Amniotic epithelial cell (primary cell): ENCODE measurements at regions not wholly inside any gene's neighbourhood (a gene's known extent, or its start where the extent isn't known, plus 50 kb on each side); places are given as distances from the start of the nearest gene placed in this dataset.
"Not testable (repeated sequence)": the region's sequence is repeated elsewhere in the genome, so short reads cannot be mapped to it uniquely, and the experiment has no call there.

Experiments used
- DNase-seq: peaks from one replicate; pipeline ENCODE4 v3.0.0-alpha.2; 2010; ENCODE audit warnings: low read depth

GRCh38 chr7:23887660-23888059, 177.6 kb downstream of the STK31 start:
- no peak for DNase-seq

GRCh38 chr7:23888958-23889357, 178.9 kb downstream of the STK31 start:
- no peak for DNase-seq

DNA sequence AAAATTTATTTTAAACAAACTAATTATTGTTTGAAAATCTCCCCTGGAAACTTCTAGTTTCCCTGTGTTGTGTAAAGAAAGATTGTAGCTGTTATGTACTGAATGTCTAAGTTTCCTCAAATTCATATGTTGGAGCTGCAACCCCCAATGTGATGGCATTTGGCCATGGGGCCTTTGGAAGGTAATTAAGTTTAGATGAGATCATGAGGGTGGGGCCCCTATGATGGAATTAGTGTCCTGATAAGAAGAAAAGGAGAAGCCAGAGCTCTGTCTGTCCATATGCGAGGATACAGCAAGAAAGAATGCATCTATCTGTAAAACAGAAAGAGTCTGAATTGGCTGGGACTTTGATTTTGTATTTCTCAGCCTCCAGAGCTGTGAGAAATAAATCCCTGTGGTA, 179.5 kb downstream of the STK31 start:
- DNase-seq: no peak

GRCh38 chr7:23892019-23892418, 182.0 kb downstream of the STK31 start:
- DNase-seq: no peak

GRCh38 chr7:23893176-23893941, 183.3 kb downstream of the STK31 start:
- peak; percentile 95 for DNase-seq

GRCh38 chr7:23893942-23894891, 184.2 kb downstream of the STK31 start:
- peak; percentile 95 for DNase-seq

- no peak for DNase-seq
Measured at GRCh38 chr7:23894892-23895569, 185.0 kb downstream of the STK31 start.

DNA sequence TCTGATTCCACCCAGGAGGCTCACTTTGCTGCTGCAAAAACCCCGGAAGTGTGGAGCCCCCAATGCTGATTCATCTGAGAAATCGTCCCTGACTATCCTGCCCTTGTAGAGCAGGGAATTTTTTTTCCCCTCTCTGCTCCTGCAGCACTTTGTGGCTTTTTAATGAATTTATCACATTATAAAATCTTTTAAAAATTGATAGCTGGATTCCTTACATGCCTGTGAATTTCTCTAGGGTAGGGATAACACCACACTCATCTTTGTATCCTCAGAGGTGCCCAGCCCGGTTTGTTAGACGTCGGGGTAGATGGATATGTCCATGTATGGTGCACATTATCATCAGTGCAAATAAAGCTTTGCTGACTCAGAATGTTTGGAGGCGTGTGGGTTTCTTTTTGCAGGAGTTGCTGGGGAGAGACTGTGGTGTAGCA, 185.7 kb downstream of the STK31 start:
- DNase-seq: peak; percentile 90

DNA sequence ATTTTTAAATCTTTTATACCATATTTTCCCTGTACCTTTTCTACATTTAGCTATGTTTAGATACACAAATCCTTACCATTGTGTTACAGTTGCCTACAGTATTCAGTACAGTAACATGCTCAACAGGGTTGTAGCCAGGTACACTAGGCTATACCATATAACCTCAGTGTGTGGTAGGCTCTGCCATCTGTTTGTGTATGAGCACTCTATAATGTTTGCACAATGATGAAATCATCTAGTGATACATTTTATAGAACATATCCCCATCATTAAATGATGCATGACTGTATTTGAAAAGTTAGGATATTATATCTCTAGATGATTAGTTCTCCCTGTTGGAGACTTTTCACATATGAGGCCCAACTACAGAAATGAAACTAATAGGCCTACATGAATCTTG, 188.6 kb downstream of the STK31 start:
- DNase-seq: no peak

DNA sequence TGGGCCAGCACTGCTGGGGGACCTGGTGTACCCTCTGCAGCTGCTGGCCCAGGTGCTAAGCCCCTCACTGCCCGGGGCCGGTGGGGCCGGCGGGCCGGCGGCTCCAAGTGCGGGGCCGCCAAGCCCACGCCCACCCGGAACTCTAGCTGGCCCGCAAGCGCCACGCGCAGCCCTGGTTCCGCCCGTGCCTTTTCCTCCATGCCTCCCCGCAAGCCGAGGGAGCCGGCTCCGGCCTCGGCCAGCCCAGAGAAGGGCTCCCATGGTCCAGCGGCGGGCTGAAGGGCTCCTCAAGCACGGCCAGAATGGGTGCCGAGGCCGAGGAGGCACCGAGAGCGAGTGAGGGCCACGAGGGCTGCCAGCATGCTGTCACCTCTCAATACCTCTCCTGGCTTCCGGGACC, 194.9 kb downstream of the STK31 start:
- not testable (repeated sequence) for DNase-seq

- DNase-seq: peak; percentile 92
Measured at GRCh38 chr7:23907012-23907411, 197.0 kb downstream of the STK31 start.

GRCh38 chr7:23909426-23909825, 199.4 kb downstream of the STK31 start:
- DNase-seq: no peak

DNA sequence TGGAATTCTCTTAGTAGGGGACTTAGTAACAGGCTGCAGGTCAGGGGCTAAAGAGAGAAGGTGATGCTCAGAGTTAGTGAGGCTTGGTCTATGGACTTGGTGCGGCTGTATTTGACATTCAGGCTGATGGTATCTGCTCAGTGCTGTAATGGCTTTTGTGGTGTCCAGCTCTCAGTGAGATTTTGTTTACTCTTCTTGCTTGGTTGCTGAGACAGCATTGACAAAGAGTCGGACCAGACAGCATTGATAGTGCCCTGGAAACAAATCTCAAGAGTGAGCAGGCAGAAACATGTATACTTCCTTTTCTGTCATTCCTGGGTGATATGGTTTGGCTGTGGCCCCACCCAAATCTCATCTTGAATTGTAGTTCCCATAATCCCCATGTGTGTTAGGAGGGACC, 202.0 kb downstream of the STK31 start:
- no peak for DNase-seq

DNA sequence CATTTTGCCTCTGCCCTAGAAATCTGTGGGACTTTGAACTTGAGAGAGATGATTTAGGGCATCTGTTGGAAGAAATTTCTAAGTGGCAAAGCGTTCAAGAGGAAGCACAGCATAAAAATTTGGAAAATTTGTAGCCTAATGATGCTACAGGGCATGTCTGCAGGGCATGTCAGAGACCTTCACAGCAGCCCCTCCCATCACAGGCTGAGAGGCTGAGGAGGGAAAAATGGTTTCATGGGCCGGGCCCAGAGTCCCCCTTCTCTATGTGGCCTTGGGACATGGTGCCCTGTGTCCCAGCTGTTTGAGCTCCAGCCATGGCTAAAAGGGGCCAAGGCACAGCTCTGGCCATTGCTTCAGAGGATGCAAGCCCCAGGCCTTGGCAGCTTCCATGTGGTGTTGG, 203.0 kb downstream of the STK31 start:
- DNase-seq: no peak

- no peak for DNase-seq
Measured at GRCh38 chr7:23915236-23915635, 205.2 kb downstream of the STK31 start.

GRCh38 chr7:23918286-23918685, 208.3 kb downstream of the STK31 start:
- no peak for DNase-seq

DNA sequence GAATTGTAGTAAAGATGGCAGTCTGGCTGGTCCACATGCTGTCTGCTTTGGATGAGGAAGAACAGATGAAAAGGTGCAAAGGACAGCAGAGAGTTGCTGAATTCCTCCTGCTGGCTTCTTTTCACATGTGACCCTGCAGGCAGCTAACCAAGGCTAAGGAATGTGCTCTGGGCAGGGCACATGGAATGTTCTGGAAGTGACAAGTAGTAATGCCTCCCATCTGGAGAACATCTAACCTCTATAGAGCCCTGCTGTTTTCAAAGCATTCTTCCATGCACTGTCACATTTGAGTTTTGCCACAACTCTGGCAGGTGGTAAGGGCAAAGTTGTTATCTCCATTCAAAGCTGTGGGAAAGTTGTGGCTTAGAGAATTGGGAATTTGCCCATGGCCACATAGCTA, 208.8 kb downstream of the STK31 start:
- peak; percentile 91 for DNase-seq

DNA sequence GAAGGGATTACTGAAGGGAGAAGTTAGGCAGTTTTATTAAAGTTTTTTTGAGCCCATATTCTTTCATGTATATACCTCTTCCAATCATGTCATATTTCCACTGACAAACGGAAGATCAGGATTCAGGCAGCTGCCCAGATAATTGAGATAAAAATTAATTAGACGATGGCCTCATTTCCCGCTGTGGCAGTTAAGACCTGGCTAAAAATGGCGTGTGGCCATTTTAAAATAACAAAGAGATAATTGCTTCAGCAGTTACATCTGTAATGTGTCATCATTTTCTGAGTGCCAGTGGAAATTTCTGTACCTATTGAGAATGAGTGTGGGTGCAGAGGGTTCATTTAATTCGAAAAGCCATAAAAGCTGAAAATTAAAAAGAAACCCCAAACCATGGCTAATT, 215.1 kb downstream of the STK31 start:
- no peak for DNase-seq

DNA sequence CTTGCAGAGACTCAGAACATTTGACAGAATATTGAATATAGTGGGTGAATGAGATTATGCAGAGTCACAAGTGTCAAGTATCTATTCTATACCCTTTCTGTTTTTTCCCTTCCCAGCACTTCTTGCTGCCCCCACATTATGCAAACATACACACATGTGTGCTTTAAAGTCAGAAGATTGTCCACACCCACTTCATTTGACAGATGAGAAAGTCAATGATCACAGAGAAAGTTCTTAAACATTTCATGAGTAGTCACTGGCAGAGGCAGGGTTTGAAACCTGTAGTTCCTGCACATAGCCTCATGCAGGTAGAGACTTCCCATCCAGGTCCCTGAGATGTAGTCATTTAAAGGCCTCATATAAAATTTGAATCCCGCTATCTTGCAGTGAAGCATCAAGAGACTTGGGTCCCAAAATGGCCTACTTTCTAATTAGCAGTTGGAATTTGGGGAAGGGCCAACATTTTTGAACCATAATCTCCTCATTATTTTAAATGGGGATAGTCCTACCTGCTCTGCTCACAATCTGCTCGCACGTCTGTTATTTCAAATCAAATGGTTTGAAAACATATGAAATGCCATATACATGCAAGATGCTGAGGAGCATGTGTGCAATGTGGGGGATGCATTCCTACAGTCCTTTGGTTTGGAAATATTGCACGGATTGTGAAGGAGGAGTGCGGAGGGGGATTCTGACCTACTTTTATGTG, 217.8 kb downstream of the STK31 start:
- DNase-seq: peak; percentile 34

DNA sequence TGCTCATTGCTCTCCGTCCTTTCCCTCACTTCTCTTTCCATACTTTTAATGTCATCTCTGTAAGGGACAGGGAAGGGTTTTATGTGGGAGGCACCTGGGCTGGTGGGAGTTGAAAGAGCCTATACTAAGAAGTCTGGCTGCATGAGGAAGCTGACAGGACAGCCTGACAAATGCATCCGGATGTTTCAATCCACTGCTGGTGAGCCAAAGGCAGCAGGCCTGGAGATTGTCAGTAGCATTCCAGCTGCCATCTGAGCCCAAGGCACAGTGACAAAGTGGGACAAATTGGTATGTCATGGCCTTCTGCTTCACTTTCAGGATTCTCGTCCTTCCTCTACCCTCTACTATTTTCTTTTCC, 218.4 kb downstream of the STK31 start:
- peak; percentile 20 for DNase-seq

DNA sequence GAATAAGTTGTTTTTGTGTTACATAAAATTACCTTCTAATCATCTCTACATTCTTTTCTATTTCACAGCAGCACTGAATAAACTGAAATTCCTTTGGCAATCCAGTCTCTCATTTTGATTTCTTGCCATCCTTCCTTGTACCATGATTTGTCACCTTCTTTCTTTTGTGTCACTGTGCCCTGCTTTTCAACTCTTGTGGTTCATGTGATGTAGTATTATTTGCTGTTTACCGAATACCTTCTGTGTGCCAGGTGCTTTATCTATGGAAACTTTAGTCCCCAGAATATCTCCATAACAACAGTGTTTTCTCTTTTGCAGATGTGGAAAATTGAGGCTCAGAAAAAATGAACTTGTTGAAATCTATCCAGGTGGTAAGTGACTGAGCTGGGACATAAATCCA, 220.3 kb downstream of the STK31 start:
- no peak for DNase-seq

DNA sequence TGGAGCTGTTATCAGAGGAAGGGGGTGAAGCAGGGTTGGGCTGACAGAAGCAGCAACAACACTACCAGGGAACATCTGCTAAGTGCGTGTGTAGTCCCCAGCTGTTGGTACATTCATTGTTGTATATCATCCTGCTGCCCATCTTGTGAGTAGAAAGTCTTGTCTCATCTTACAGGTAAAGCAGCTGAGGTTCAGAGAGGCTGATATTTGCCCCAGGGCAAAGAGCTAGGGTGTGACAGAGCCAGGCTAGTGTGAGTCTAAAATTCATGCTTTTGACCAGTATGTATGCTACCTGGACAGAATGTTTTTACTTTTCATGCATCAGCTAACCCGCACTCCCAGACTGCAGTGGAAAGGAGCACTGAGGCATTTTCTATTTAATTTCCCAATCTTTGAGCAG, 221.6 kb downstream of the STK31 start:
- no peak for DNase-seq
